ENCODE measurements at regions not wholly inside any gene's neighbourhood (a gene's known extent, or its start where the extent isn't known, plus 50 kb on each side); places are given as distances from the start of the nearest gene placed in this dataset.

- DNase-seq (ENCODE audit: low read depth, low spot score): no peak
- in situ Hi-C loops (cut with HindIII; ENCODE audit: low pct_unique_long_range_greater_than_20kb, low sequenced_read_pairs): no loop called here
Measured at GRCh38 chr6:134706806-134707205, 243.1 kb downstream of the ALDH8A1 start.

GRCh38 chr6:134706153-134706552 lies 243.7 kb downstream of the ALDH8A1 start:
- in situ Hi-C loops (cut with HindIII; ENCODE audit: low pct_unique_long_range_greater_than_20kb, low sequenced_read_pairs): no loop called here
- no peak for DNase-seq (ENCODE audit: low read depth, low spot score)

- in situ Hi-C loops (cut with HindIII; ENCODE audit: low pct_unique_long_range_greater_than_20kb, low sequenced_read_pairs): no loop called here
- DNase-seq (ENCODE audit: low read depth, low spot score): no peak
Measured at GRCh38 chr6:134703206-134703605, 246.7 kb downstream of the ALDH8A1 start.

- in situ Hi-C loops (cut with HindIII; ENCODE audit: low pct_unique_long_range_greater_than_20kb, low sequenced_read_pairs): no loop called here
- DNase-seq (ENCODE audit: low read depth, low spot score): no peak
Measured at GRCh38 chr6:134702279-134702678, 247.6 kb downstream of the ALDH8A1 start.

GRCh38 chr6:134701301-134701700 lies 248.6 kb downstream of the ALDH8A1 start:
- in situ Hi-C loops (cut with HindIII; ENCODE audit: low pct_unique_long_range_greater_than_20kb, low sequenced_read_pairs): no loop called here
- no peak for DNase-seq (ENCODE audit: low read depth, low spot score)

GRCh38 chr6:134698228-134698627 lies 251.7 kb downstream of the ALDH8A1 start:
- no peak for DNase-seq (ENCODE audit: low read depth, low spot score)
- in situ Hi-C loops (cut with HindIII; ENCODE audit: low pct_unique_long_range_greater_than_20kb, low sequenced_read_pairs): no loop called here

- no peak for DNase-seq (ENCODE audit: low read depth, low spot score)
- in situ Hi-C loops (cut with HindIII; ENCODE audit: low pct_unique_long_range_greater_than_20kb, low sequenced_read_pairs): no loop called here
Measured at GRCh38 chr6:134692008-134692407, 257.9 kb downstream of the ALDH8A1 start.

GRCh38 chr6:134691180-134691579 lies 258.7 kb downstream of the ALDH8A1 start:
- DNase-seq (ENCODE audit: low read depth, low spot score): no peak
- in situ Hi-C loops (cut with HindIII; ENCODE audit: low pct_unique_long_range_greater_than_20kb, low sequenced_read_pairs): no loop called here

- no peak for DNase-seq (ENCODE audit: low read depth, low spot score)
- in situ Hi-C loops (cut with HindIII; ENCODE audit: low pct_unique_long_range_greater_than_20kb, low sequenced_read_pairs): no loop called here
Measured at GRCh38 chr6:134690048-134690447, 259.9 kb downstream of the ALDH8A1 start.

- in situ Hi-C loops (cut with HindIII; ENCODE audit: low pct_unique_long_range_greater_than_20kb, low sequenced_read_pairs): no loop called here
Measured at GRCh38 chr6:134689641-134690040, 260.3 kb downstream of the ALDH8A1 start.

GRCh38 chr6:134689177-134689576 lies 260.7 kb downstream of the ALDH8A1 start:
- in situ Hi-C loops (cut with HindIII; ENCODE audit: low pct_unique_long_range_greater_than_20kb, low sequenced_read_pairs): no loop called here
- DNase-seq (ENCODE audit: low read depth, low spot score): peak; percentile 97

More at GRCh38 chr6:134689641-134690040, 260.3 kb downstream of the ALDH8A1 start:
- no peak for DNase-seq (ENCODE audit: low read depth, low spot score)

GRCh38 chr6:134686071-134686470 lies 263.8 kb downstream of the ALDH8A1 start:
- DNase-seq (ENCODE audit: low read depth, low spot score): no peak
- in situ Hi-C loops (cut with HindIII; ENCODE audit: low pct_unique_long_range_greater_than_20kb, low sequenced_read_pairs): no loop called here

GRCh38 chr6:134684423-134684795 lies 265.5 kb downstream of the ALDH8A1 start:
- in situ Hi-C loops (cut with HindIII; ENCODE audit: low pct_unique_long_range_greater_than_20kb, low sequenced_read_pairs): no loop called here
- DNase-seq (ENCODE audit: low read depth, low spot score): no peak

- in situ Hi-C loops (cut with HindIII; ENCODE audit: low pct_unique_long_range_greater_than_20kb, low sequenced_read_pairs): no loop called here
- no peak for DNase-seq (ENCODE audit: low read depth, low spot score)
Measured at GRCh38 chr6:134683783-134684422, 266.0 kb downstream of the ALDH8A1 start.

GRCh38 chr6:134680433-134680832 lies 269.5 kb downstream of the ALDH8A1 start:
- DNase-seq (ENCODE audit: low read depth, low spot score): no peak
- in situ Hi-C loops (cut with HindIII; ENCODE audit: low pct_unique_long_range_greater_than_20kb, low sequenced_read_pairs): no loop called here

- in situ Hi-C loops (cut with HindIII; ENCODE audit: low pct_unique_long_range_greater_than_20kb, low sequenced_read_pairs): no loop called here
- DNase-seq (ENCODE audit: low read depth, low spot score): no peak
Measured at GRCh38 chr6:134680021-134680420, 269.9 kb downstream of the ALDH8A1 start.

GRCh38 chr6:134678436-134678889 lies 271.4 kb downstream of the ALDH8A1 start:
- in situ Hi-C loops (cut with HindIII; ENCODE audit: low pct_unique_long_range_greater_than_20kb, low sequenced_read_pairs): no loop called here

GRCh38 chr6:134676307-134677281 lies 273.3 kb downstream of the ALDH8A1 start:
- DNase-seq (ENCODE audit: low read depth, low spot score): no peak
- in situ Hi-C loops (cut with HindIII; ENCODE audit: low pct_unique_long_range_greater_than_20kb, low sequenced_read_pairs): no loop called here

More at GRCh38 chr6:134678436-134678889, 271.4 kb downstream of the ALDH8A1 start:
- DNase-seq (ENCODE audit: low read depth, low spot score): no peak

All from SK-MEL-5 (cell line).